NCI-H187 treated with DMSO at 0.1 percent for 48 hours (cell line): ENCODE measurements at regions not wholly inside any gene's neighbourhood (a gene's known extent, or its start where the extent isn't known, plus 50 kb on each side); places are given as distances from the start of the nearest gene placed in this dataset.

ENCODE experiments used
- DNase-seq: peaks from one replicate; lab custom pipeline; 2025; lab: John Stamatoyannopoulos, UW

DNA sequence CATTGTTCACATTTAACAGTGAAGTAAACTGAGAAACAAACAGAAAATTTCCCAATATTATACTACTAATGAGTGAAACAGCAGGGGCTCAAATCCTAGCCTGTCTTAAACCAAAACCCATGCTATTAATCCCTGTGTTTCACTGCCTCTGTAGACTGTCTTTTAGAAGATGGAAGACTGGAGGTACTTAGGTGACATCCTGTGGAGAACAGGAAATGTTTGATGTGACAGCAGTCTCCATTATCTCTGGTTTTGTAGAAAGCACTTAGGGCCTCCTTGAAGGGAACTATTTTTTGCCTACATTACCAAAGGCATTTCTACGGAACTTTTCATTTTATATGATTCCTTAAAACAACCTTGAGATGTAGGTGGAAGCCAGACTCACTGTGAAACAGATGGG, 288.1 kb upstream of the SORL1-AS1 start:
- no peak for DNase-seq

DNA sequence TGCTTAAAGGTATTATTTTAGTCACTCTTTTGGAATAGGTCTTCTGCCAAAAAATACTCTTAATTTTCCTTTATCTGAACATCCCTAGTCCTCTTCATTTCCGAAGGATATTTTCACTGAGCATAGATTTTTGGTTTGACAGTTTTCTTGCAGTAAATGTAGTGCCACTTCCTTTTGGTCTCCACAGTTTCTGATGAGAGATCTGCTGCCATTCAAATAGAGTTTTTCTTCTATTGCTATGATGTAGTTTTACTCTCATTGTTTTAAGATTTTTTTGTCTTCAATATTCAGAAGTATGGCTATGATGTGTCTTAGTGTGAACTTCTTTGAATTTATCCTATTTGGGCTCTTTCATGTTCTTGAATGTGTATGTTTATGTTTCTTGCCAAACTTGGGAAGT, 281.1 kb upstream of the SORL1-AS1 start:
- DNase-seq = no peak

DNA sequence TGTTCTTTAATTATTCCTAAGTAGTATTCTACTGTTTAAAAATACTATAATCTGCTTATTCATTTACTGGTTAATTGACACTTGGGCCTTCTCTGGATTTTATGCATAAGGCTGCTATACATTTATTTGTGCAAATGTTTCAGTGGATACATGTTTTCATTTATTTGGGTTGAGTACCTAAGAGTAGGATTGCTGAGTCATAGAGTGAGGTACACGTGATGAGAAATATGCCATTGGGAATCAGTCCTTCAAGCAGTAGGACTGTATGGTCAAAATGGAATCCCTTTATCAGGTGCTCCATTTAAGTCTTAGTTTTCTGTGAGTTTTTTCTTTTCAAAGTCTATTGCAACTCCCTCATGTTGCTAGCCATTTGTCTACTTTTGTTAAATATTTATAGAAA, 275.2 kb upstream of the SORL1-AS1 start:
- DNase-seq = no peak

DNA sequence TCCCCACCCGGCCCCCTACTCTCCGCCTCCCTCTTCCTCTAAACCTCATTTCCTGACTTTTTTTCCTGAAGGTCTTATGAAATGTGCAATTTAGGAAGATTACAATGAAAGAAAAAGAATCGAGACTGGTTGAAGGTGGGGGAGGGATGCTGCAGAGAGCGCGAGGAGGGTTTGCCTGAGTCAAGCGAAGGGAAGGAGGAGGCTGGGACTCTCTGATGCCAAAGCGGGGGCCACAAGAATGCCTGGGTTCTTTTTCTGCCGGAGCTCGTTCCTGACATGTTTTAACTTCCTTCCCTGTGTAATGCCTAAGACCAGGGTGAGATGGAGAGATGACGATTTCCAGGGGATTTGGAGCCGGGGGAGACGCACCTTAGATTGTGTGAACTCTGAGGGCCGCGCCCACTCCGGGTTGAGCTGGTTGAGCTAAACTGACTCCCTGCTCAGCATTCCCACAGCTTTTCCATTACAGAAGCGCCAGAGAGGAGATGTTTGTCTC, 270.5 kb upstream of the SORL1-AS1 start:
- no peak for DNase-seq

DNA sequence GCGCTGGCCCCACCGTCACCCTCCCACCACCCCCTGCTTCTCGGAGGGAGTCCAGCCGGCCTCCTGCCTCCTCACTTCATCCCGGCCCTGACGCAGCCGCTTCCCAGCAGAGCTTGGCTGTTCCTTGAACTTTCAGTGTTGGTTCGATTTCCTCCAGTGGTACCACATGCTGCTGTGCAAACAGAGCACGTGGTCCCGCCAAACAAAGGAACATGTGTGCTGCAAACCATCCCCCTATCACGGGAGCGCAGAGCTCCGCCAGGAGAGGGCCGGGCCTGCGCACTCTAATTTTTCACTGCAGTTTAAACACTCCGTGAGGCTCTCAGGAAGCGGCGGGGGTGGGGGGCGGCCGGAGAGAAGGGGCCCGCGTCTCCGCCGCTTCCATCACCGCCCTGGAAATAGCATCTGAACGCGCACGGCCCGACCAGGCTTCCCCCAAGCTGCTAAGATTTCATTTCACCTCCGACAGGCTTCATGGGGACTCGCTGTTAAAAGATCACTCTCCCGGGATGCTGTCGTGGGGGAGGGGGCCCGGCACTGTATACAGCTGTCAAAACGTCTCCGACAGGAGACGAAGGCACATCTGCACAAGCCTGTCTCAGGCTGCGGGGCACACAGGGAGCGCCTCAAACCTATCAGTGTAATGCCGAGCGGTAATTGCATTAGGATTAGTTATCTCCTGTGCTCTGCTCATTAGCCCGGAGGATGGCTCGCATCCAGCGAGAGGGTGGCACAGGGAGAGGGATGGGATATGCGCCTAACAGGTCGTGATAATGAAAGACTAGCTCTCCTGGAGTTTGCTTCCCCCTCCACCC, 269.9 kb upstream of the SORL1-AS1 start:
- no peak for DNase-seq

DNA sequence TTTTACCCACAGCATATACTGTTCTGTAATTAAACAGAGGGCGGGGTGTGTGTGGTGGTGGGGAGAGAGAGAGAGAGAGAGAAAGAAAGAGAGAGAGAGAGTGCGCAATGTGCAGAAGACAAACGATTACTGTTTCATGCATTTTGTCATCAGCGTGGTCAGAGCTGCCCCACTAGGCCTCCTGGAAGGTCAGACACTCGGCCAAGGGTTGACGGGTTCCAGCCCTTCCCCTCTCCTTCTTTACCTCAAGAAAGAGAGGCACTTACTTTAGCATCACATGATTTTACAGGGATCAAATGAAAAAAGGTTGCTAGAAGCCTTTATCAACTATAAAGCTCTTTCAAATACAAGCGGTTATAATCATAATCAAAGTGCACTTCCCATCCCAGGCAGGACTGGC, 269.2 kb upstream of the SORL1-AS1 start:
- DNase-seq = no peak

DNA sequence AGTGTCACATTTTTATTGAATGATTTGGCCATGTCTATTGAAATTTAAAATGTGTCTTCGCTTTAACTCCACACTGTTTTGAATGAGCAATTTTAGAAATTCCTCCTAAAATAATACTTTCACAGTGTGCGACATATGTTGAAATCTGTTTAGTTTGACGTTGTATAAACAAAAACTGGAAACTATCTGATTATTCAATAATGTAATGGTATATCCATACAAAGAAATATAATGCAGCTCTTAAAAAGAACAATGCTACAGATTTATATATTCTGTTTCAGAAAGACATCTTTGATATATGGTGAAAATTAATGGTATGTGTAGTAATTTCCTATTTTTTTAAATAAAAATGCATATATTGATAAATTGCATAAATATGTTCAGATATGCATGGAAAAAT, 268.7 kb upstream of the SORL1-AS1 start:
- DNase-seq = no peak

DNA sequence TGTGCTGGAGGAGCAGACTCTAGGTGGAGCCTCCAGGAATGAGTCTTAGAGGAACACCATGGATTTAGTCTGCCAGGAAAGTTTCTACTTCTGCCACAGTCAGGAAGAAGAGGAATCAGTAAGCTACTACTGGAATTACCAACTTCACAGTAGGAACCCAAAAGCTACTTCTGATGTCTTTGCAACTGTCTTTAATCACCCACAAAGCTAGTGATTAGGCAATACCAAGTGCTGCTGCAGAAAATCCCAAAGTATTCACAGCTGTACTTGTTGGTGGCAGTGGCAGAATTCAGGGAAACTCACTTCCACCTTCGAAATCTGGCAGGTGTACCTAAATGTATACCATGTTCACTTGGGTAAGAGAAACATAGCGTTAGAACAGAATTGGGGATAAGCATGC, 264.5 kb upstream of the SORL1-AS1 start:
- DNase-seq = no peak

DNA sequence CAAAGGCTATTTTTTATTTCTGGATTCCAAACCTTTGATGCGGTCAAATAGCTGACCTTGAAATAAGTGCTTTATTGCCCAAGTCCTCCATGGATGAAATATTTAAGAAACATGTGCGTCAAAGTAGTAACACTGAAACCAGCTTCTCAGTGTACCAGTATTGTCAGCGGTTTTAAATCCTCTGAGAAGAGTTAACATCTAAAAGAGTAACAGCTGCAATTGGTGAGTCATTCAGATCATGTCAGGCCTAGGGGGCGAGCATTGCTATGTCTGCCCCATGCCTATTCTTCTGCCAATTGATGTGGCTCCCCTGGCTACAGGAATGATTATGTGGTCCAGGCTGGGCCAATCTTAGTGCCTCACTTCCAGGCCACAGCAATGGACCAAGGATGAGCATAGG, 263.3 kb upstream of the SORL1-AS1 start:
- no peak for DNase-seq

DNA sequence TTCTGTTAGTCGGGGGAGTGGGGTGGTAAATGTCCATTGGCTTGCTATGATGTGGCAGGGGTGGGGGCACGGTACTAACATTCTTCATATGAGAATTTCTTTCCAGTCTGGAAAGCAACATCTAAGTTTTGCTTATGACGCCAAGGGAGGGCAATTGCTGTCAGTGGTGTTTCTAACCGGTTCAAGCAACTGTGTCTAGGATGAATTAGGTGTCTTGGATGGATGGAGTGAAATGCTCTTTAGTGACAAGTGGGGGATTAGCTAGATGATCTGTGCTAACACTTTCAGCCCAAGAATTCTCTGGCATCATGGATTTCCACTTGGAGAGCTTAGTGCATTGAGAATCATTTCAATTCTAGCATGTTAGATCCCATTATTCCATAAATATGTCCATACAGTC, 262.6 kb upstream of the SORL1-AS1 start:
- DNase-seq = no peak

DNA sequence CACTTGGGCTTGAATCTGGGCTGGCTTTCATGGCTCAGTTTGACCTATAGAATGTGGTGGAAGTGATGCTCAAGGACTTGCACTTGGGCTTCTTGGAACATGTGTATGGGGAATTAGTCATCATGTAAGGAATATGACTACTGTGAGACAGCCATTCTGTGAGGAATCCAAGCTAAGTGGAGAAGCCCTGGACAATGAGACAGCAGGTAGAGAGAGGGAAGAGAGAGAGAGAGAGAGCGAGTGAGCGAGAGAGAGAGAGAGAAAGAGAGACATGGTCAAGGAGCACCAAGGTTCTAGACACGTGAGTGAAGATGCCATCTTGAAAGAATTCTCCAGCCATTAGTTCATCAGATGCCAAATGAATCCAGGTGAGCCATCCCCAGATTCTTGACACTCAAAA, 261.6 kb upstream of the SORL1-AS1 start:
- no peak for DNase-seq

DNA sequence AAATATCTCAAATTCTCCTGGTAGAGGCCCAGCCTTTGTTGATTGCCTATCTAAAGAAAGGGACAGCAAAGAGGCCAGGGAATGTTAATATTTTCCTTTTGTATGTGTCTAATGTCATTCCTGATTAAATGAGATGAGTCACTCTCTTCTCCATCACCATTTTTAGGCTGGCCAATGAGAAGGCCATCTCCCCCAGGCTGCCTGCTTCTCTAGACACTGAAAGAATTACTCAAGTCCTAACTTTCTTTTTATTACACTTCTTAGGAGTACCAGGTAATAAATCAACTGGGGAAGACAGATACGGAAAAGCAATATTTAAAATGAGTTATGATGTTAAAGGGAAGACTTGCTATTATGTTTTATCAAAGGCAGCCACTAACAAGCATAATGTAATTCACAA, 259.2 kb upstream of the SORL1-AS1 start:
- no peak for DNase-seq

DNA sequence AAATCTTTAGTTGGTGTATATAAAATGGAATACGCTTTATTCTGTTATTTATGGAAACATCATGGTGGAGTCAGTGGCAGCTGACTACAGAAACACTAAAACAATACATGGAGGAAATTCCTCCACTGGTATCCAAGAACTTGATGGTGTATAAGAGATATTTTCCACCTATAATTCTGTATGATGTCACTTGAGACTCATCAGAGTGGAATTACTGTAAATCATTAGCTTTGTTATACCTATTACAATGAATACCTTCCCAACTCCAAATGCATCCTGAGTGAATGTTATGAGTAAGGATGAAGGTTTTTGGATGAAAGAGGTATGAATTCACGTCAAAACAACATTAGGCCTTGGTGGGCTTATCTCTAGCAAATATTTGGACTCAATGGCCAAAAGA, 258.5 kb upstream of the SORL1-AS1 start:
- DNase-seq = no peak

DNA sequence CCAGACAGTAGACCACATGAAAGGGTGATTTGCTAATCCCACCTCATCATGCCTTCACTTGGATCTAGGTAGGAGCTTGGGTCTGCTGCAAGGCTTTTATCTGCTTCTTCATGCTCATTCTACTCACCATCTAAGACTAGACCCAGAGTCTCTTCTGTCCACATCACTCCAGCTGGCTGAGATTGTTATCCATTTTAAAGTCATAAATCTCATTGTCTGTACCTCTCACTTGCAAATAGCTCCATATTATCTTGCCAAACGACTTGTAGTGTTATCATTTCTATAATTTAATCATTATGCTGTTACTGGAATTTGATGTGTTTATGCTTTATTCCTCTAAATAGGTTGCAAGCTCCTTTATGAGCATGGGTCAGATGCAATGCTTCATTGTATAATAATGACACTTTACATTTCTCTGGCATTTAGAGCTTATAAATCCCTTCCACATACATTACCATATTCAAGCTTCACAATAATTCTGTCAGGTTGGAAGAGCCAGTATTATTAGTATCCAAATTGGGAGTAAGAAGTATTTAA, 254.2 kb upstream of the SORL1-AS1 start:
- DNase-seq = no peak

DNA sequence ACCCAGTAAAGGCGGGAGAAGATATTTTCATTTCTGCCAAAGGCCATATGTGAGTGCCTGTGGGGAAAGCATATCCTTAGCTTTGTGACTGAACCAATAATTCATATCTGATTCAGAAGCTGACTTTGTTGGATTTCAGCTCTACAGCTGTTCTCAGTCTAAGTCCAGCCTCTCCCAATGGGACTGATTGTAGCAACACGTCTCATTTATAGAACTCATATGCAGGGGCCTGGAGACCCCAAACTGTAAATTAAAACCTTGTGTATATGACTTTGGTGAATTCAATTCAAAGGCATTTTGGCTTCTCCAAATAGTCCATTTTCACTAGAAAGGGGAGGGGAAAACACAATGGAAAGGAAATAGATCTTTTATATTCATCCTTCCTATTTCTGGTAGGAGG, 250.4 kb upstream of the SORL1-AS1 start:
- no peak for DNase-seq

DNA sequence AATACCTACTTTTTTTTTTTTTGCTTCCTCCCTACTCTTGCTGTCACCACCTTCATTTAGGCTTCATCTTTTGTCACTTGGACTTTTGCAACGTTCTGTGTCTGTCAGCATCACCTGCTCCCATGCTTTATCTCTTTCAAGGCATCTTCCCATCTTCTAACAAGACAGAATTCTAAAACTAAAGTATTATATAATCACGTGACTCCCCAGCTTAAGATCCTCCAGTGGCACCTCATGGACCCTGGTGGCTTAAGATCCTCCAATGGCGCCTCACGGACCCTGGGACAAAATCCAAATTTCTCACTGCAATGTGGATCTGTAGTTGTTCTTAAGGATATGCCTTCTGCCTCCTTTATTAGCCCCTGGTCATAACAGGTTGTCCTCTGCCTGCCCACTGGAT, 248.2 kb upstream of the SORL1-AS1 start:
- DNase-seq = no peak

DNA sequence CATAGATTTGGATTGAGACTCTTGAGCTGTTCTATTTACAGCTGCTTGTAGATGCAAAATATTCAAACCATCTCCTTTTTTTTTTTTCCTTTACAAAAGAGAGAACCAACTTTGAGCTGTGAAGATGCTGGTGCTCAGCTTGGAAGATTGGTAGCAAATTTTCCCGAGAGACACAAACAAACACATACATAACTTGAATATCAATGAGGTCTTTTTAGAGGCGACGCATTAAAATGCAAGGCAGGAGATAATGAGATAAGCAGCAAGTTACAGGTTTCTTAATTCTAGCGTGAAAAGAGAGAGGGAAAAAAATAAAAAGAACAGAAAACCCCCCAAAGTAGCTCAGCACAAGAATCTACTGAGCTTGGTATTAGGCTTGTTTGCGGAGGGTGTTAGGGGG, 247.0 kb upstream of the SORL1-AS1 start:
- DNase-seq = no peak

DNA sequence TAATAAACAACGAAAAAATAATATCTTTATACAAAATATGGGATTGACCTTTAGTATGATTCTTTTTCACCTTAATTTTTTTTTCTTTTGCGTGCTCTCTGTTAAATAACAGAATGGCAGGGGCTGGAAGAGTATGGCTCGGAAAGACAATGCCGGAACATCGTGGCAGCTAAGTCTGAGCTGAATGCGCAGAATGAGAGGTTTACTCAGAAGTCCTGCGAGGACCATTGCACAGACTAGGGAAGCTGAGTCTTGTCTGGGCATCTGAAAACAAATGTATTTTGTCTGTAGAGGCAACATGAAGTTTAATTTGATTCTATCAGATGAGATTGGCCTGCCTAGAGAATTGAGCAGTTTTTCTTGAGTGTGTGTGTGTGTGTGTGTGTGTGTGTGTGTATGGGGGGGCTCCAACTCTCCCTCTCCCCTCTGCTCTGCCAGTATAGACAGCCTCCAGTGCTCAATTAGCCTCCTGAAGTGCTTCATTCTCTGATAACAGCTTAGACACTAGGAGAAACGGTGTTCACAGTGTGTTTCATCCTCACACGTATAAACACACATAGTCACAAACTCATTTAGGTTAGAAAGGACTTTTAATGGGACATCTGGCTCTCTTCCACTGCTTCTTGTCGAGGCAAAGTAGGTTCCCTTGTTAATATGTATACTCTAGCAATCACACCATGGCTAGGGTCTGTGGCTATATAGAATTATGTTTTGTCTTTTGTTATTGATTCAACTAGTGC, 244.3 kb upstream of the SORL1-AS1 start:
- DNase-seq = no peak

DNA sequence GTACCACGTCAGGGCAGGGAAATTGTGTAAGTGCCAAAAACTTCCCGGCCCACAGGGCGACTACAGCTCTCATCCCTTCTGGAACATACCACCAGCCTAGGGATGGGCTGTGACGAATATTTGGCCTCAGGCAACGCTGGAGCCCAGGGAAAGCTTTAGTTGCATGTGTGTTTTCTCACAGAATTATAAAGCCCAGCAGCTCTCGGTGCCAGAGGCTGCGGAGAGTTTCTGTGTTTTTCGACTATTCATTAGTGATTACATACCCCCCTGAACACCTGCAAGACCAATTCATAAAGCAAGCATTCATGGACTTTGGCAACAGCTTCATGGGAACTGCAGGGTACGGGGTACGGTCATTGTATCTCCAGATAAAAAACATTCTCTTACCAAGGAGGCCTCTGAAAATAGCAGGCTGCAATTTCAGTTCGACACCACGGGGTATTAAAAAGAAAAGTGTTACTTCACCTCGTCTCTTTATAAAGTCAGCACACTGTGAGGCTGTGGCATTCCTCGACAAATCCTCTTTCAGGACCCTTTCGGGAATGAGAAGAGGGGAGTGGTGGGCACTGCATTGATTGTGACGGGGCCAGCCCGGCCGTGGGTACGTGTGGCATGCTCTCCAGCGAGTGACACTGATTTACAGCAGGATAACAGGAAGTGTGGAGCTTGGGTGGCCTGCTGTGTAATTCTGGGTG, 243.6 kb upstream of the SORL1-AS1 start:
- DNase-seq = no peak

DNA sequence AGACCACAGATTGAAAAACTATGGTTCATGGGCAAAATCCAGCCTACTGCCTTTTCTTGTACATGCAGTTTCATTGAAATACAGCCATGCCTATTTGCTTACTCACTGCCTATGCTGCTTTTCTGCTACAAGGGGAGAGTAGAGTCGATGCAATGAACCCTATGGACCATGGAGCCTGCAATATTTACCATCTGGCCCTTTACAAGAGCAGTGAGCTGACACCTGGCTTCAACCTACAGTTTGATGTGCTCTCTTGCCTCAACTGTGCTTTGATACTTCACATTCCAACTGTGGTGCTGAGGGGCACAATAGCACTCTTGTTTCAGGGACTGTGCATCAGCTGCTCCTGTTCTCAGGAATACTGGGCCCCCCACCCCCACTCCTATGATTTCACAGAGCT, 239.5 kb upstream of the SORL1-AS1 start:
- DNase-seq = no peak

DNA sequence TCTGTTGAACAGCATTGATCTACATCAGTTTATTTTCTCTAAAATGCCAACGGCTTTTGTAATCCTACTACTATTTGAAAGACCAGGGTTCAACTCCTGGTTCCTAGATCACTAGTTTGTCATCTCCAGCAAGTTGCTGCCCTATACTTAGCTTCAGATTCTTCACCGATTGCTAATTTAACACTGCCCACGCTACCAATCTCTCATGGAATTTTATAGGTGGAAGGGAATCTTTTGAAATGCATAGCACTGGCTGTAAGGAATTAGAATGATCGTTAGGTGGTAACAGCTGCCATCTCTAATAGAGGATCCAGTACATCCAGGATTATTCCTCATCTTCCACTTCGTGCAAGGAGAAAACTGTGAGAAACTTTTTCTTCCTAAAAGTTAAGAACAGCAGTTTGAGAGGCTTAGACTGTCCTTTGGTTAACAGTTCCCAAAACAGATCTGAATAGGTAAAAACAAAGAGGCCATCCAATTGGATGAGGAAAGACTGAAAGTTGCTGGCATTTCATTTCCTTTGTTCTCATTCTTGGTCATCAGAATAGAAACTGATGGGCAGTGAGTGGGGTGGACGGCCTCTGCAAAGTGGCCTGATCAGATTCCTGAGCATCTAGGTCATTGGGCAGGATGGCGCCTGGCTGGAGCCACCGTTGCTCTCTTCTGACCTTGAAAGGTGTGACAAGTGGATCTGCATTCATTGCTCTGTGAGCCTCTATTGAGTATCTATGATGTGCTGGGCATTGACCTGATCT, 236.3 kb upstream of the SORL1-AS1 start:
- no peak for DNase-seq

DNA sequence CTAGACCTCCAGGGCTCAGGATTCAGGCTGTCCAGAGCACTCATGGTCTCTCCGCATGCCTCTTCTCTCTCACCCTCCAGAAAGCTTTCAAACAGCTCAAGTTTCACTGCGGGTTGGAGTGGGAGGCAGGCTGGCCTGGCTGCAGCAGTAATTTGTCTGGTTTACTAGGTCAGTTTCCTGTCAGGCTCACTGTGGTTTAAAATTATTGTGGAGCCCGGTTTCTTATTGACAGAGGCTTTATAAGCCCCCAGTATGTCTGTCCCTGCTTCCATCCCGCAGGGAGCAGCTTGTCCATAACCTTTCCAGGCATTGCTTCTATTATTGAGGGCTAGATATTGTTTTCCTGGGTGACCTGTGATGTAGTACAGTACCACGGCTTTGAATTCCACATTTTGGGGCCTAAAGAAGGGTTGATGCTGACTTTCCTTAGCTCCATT, 235.3 kb upstream of the SORL1-AS1 start:
- no peak for DNase-seq
